GM12878 (cell line): ENCODE measurements at regions not wholly inside any gene's neighbourhood (a gene's known extent, or its start where the extent isn't known, plus 50 kb on each side); places are given as distances from the start of the nearest gene placed in this dataset.

Source experiments
- ATAC-seq: fragments of 200-7000 bp; cut with Tn5 transposase; 3 replicates; pipeline ENCODE4 v1.9.1; 2020; ENCODE audit warnings: mild to moderate bottlenecking, moderate library complexity
- BruUV-seq: library from RNA; stranded (reverse); fragments of 400-500 nt; replicated peaks from 2 replicates; lab custom pipeline; 2021; lab: Mats Ljungman, UMichigan
- CTCF ChIA-PET: fragments of 300-600 bp; sonication (Branson Sonifier 250); formaldehyde crosslinking; extraction: SDS; loops from one replicate; lab custom pipeline; 2021; ENCODE audit warnings: inconsistent platforms; lab: Yijun Ruan, JAX
- POLR2A ChIA-PET: fragments of 350-600 bp; formaldehyde crosslinking; extraction: SDS; loops from one replicate; lab custom pipeline; 2021; ENCODE audit warnings: inconsistent platforms; lab: Charles Lee
- RAD21 ChIA-PET: fragments of 300-600 bp; sonication (Branson Sonifier 250); formaldehyde crosslinking; loops from one replicate; lab custom pipeline; 2023; ENCODE audit warnings: antibody characterized with exemption; ENCODE audit not compliant: unreplicated experiment; lab: Charles Lee
- SMC1A ChIA-PET: fragments of 300-600 bp; sonication (Branson Sonifier 250); formaldehyde crosslinking; loops from one replicate; lab custom pipeline; 2023; ENCODE audit not compliant: unreplicated experiment, uncharacterized antibody; lab: Charles Lee
- DNase-seq: peaks from one replicate; pipeline ENCODE4 v3.0.0-alpha.2; 2011; ENCODE audit warnings: low read depth, low spot score
- FAIRE-seq: peaks from 3 replicates; lab custom pipeline; 2011; peaks lifted over from hg19 to GRCh38; lab: Jason Lieb, UNC
- H2AFZ ChIP-seq: 2 replicates; pipeline ENCODE4 v1.6.0; 2011; ENCODE audit warnings: low read depth, low read length, control low read depth; ENCODE audit not compliant: control insufficient read depth
- H3K27ac ChIP-seq: 2 replicates; pipeline ENCODE4 v1.5.1; 2011; ENCODE audit warnings: control low read depth; ENCODE audit not compliant: control insufficient read depth, insufficient read depth
- H3K27me3 ChIP-seq, 2 experiments: replicated peaks in 1 of 2; 2 replicates each; pipeline versions ENCODE4 v1.6.0 to v1.6.1; 2011; ENCODE audit warnings: low read length in 1 of 2; ENCODE audit not compliant: control insufficient read depth in 2 of 2, insufficient read depth in 2 of 2
- H3K36me3 ChIP-seq, 2 experiments: 2 replicates each; pipeline ENCODE4 v1.5.1; 2011; ENCODE audit warnings: low read length in 1 of 2; ENCODE audit not compliant: control insufficient read depth in 2 of 2, insufficient read depth in 2 of 2
- H3K4me1 ChIP-seq: 2 replicates; pipeline ENCODE4 v1.6.1; 2011; ENCODE audit warnings: mild to moderate bottlenecking, low read length, moderate library complexity, mixed read lengths; ENCODE audit not compliant: control insufficient read depth, insufficient read depth
- H3K4me2 ChIP-seq: 2 replicates; pipeline ENCODE4 v1.6.0; 2011; ENCODE audit warnings: control low read depth; ENCODE audit not compliant: control insufficient read depth, insufficient read depth
- H3K4me3 ChIP-seq: fragments of 200-600 bp; sonication (generic); 2 replicates; pipeline ENCODE4 v1.5.1; 2016
- H3K79me2 ChIP-seq: 2 replicates; pipeline ENCODE4 v1.6.0; 2011; ENCODE audit warnings: low read length; ENCODE audit not compliant: control insufficient read depth, insufficient read depth
- H3K9ac ChIP-seq: 2 replicates; pipeline ENCODE4 v1.8.0; 2011; ENCODE audit warnings: low read length, control low read depth, mixed read lengths; ENCODE audit not compliant: control insufficient read depth, insufficient read depth
- H3K9me3 ChIP-seq: replicated peaks from 3 replicates; pipeline ENCODE4 v1.5.1; 2011; ENCODE audit warnings: mild to moderate bottlenecking, low read length; ENCODE audit not compliant: control insufficient read depth, insufficient read depth
- H4K20me1 ChIP-seq: 2 replicates; pipeline ENCODE4 v1.6.0; 2011; ENCODE audit not compliant: control insufficient read depth, insufficient read depth
- CHD4 ChIP-seq: fragments of 200-600 bp; sonication (generic); IDR thresholded peaks from 2 replicates; pipeline ENCODE4 v1.6.1; 2016; ENCODE audit warnings: mild to moderate bottlenecking
- GABPA ChIP-seq: IDR thresholded peaks from 2 replicates; pipeline ENCODE4 v1.6.1; 2014; ENCODE audit warnings: antibody characterized with exemption, low read depth, mild to moderate bottlenecking, inconsistent platforms
- HDAC6 ChIP-seq: fragments of 200-600 bp; sonication (generic); IDR thresholded peaks from one replicate; pipeline ENCODE4 v1.8.0; 2017; ENCODE audit warnings: antibody characterized with exemption; ENCODE audit not compliant: unreplicated experiment
- NFIC ChIP-seq: IDR thresholded peaks from 2 replicates; pipeline ENCODE4 v1.6.1; 2012; ENCODE audit warnings: low read depth, mild to moderate bottlenecking, inconsistent platforms, low read length, moderate library complexity
- NR2F1 ChIP-seq: fragments of 450-650 bp; conservative IDR thresholded peaks from 2 replicates; pipeline ENCODE4 v1.6.1; 2017; ENCODE audit warnings: mild to moderate bottlenecking
- ZNF384 ChIP-seq: IDR thresholded peaks from 2 replicates; pipeline ENCODE4 v1.6.1; 2012; ENCODE audit warnings: low read depth, mild to moderate bottlenecking, low read length, improper control_type of control experiment, borderline replicate concordance
- in situ Hi-C: fragments of 300-500 bp; cut with MboI; formaldehyde crosslinking; loops from 9 replicates; pipeline ENCODE4 v1.14.3; 2018; ENCODE audit warnings: mixed read lengths
- intact Hi-C: fragments of 100-400 bp; cut with micrococcal nuclease; formaldehyde crosslinking; loops from one replicate; pipeline ENCODE4 v1.14.2; 2022; ENCODE audit not compliant: unreplicated experiment
- TF ChIP-seq, protein P1 (sequence below): IDR thresholded peaks from 2 replicates; pipeline ENCODE4 v1.6.1; 2011; ENCODE audit warnings: borderline replicate concordance, low read depth, mild to moderate bottlenecking, moderate library complexity, low read length; ENCODE audit not compliant: insufficient read depth, poor library complexity, severe bottlenecking
- TF ChIP-seq, protein P2 (sequence below): fragments of 450-650 bp; formaldehyde crosslinking; IDR thresholded peaks from 2 replicates; pipeline ENCODE4 v1.4.0; 2022; ENCODE audit warnings: mild to moderate bottlenecking, moderate library complexity
- TF ChIP-seq, protein P3 (sequence below): fragments of 150-350 bp; IDR thresholded peaks from 2 replicates; pipeline ENCODE4 v1.6.1; 2014; ENCODE audit warnings: mild to moderate bottlenecking, low read depth, low read length

DNA sequence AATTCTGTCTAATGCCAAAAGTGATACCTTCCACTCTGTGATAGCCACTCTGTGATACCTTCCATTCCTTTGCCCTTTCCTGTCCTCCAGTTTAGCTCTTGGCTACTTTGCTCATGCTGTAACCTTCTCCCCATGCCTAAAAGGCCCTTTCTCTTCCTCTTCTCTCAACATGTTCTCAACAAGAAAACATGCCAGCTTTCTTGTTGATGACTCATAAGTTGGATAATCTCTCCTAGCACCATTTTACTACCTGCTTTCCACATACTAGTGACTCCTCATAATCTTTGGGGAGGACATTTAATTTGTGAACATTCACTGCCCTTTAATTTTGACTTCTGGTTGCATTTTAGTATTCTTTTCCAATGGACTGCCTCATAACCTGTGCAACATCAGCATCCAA lies 55.9 kb upstream of the NT5C1B start:
- ChIA-PET RAD21 (no interaction called here), POLR2A (no interaction called here), CTCF (no interaction called here), SMC1A (no interaction called here)
- in situ Hi-C loops, result no loop called here
- no peak for DNase-seq
- FAIRE-seq, result no peak
- Histone ChIP-seq H3K9ac (no peak overlapping the region), H3K36me3 (no peaks in the 10 kb centered on the region), H3K27me3 (no peaks in the 10 kb centered on the region), H4K20me1 (no peaks in the 10 kb centered on the region), H3K9me3 (no peaks in the 10 kb centered on the region), H3K79me2 (no peaks in the 10 kb centered on the region), H2AFZ (no peak overlapping the region), H3K27ac (no peak overlapping the region), H3K4me1 (no peaks in the 10 kb centered on the region), H3K4me2 (no peak overlapping the region), H3K4me3 (no peak overlapping the region)
- TF ChIP-seq, protein P1, sequence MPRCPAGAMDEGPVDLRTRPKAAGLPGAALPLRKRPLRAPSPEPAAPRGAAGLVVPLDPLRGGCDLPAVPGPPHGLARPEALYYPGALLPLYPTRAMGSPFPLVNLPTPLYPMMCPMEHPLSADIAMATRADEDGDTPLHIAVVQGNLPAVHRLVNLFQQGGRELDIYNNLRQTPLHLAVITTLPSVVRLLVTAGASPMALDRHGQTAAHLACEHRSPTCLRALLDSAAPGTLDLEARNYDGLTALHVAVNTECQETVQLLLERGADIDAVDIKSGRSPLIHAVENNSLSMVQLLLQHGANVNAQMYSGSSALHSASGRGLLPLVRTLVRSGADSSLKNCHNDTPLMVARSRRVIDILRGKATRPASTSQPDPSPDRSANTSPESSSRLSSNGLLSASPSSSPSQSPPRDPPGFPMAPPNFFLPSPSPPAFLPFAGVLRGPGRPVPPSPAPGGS, result no peak
- TF ChIP-seq HDAC6, result no peak
- TF ChIP-seq NFIC, result no peak
- TF ChIP-seq NR2F1, result no peak
- TF ChIP-seq CHD4, result no peak
- TF ChIP-seq, protein P2, sequence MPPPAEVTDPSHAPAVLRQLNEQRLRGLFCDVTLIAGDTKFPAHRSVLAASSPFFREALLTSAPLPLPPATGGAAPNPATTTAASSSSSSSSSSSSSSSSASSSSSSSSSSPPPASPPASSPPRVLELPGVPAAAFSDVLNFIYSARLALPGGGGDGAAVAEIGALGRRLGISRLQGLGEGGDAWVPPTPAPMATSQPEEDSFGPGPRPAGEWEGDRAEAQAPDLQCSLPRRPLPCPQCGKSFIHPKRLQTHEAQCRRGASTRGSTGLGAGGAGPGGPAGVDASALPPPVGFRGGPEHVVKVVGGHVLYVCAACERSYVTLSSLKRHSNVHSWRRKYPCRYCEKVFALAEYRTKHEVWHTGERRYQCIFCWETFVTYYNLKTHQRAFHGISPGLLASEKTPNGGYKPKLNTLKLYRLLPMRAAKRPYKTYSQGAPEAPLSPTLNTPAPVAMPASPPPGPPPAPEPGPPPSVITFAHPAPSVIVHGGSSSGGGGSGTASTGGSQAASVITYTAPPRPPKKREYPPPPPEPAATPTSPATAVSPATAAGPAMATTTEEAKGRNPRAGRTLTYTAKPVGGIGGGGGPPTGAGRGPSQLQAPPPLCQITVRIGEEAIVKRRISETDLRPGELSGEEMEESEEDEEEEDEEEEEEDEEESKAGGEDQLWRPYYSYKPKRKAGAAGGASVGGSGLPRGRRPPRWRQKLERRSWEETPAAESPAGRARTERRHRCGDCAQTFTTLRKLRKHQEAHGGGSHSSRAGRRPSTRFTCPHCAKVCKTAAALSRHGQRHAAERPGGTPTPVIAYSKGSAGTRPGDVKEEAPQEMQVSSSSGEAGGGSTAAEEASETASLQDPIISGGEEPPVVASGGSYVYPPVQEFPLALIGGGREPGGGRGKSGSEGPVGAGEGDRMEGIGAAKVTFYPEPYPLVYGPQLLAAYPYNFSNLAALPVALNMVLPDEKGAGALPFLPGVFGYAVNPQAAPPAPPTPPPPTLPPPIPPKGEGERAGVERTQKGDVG (CRISPR knock-in tag), result no peak
- no peak for TF ChIP-seq ZNF384
- TF ChIP-seq, protein P3, sequence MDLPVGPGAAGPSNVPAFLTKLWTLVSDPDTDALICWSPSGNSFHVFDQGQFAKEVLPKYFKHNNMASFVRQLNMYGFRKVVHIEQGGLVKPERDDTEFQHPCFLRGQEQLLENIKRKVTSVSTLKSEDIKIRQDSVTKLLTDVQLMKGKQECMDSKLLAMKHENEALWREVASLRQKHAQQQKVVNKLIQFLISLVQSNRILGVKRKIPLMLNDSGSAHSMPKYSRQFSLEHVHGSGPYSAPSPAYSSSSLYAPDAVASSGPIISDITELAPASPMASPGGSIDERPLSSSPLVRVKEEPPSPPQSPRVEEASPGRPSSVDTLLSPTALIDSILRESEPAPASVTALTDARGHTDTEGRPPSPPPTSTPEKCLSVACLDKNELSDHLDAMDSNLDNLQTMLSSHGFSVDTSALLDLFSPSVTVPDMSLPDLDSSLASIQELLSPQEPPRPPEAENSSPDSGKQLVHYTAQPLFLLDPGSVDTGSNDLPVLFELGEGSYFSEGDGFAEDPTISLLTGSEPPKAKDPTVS, result no peak
- TF ChIP-seq GABPA, result no peak
- no TSS peak for BruUV-seq
- intact Hi-C loops, result no loop called here
- ATAC-seq, result no peak
